ENCODE measurements at regions not wholly inside any gene's neighbourhood (a gene's known extent, or its start where the extent isn't known, plus 50 kb on each side); places are given as distances from the start of the nearest gene placed in this dataset.

- H3K27ac ChIP-seq (ENCODE audit: insufficient read length, low read depth, low read length) = no peak overlapping the region
- no peak overlapping the region for H3K23ac ChIP-seq (ENCODE audit: insufficient read length, low read depth, low read length)
- no peak overlapping the region for H3K14ac ChIP-seq (ENCODE audit: insufficient read depth, low read length)
- no peak overlapping the region for H3K9ac ChIP-seq (ENCODE audit: extremely low read depth, insufficient read length, low read length)
- no peak overlapping the region for H4K5ac ChIP-seq (ENCODE audit: insufficient read length, low read depth, low read length)
- H2AFZ ChIP-seq (ENCODE audit: low read length) = no peak overlapping the region
- H3K27me3 ChIP-seq (ENCODE audit: insufficient read depth, low read length) = no peaks in the 10 kb centered on the region
- H2BK15ac ChIP-seq (ENCODE audit: low read depth, low read length) = no peak overlapping the region
- H3K79me1 ChIP-seq (ENCODE audit: insufficient read depth, low read depth, low read length, poor library complexity, severe bottlenecking) = no peaks in the 10 kb centered on the region
- no peaks in the 10 kb centered on the region for H4K20me1 ChIP-seq (ENCODE audit: control insufficient read depth, insufficient read depth, insufficient read length)
- no peak overlapping the region for H3K4me3 Mint-ChIP-seq
- H2AK5ac ChIP-seq (ENCODE audit: insufficient read length, low read length) = no peak overlapping the region
- TF ChIP-seq CTCF (conservative IDR thresholded peaks at IDR 0.05) = peak; percentile 16; the same call in 1 of the 3 replicates
- H3K4me1 Mint-ChIP-seq = no peaks in the 10 kb centered on the region
- H3K18ac ChIP-seq (ENCODE audit: insufficient read length, low read depth, low read length) = no peak overlapping the region
- H3K4me1 ChIP-seq (ENCODE audit: insufficient read depth, low read length) = no peaks in the 10 kb centered on the region
- no peak overlapping the region for H3K27ac Mint-ChIP-seq
- H2BK5ac ChIP-seq (ENCODE audit: insufficient read length, low read length) = no peak overlapping the region
- no CpG with 5 or more reads among the region's 4 CpGs for WGBS (ENCODE audit: extremely low coverage, insufficient read length, low lambda C conversion rate)
- no peak overlapping the region for H2BK120ac ChIP-seq (ENCODE audit: low read depth, low read length, poor library complexity, severe bottlenecking)
- no peak overlapping the region for H4K91ac ChIP-seq (ENCODE audit: insufficient read length, low read depth, low read length)
- H2BK20ac ChIP-seq (ENCODE audit: low read depth, low read length, poor library complexity, severe bottlenecking) = no peak overlapping the region
- no peak overlapping the region for H3K4ac ChIP-seq (ENCODE audit: low read depth, low read length)
- H3K4me2 ChIP-seq (ENCODE audit: insufficient read depth, insufficient read length, low read length) = no peak overlapping the region
- DNase-seq = no peak
- peaks cover 0 to 7% (median 5%) of the 10 kb centered on the region in 3 experiments; a peak in 3 of 7 replicates for H3K36me3 Mint-ChIP-seq (ENCODE audit: insufficient read depth in 1 of 3, low read depth in 3 of 3)
- no peaks in the 10 kb centered on the region for H3K9me3 ChIP-seq (ENCODE audit: control insufficient read depth, low read depth, low read length)
- no peaks in the 10 kb centered on the region for H3K23me2 ChIP-seq (ENCODE audit: insufficient read length, low read depth, low read length, poor library complexity, severe bottlenecking)
- H3K27me3 Mint-ChIP-seq (ENCODE audit: low read depth) = no peaks in the 10 kb centered on the region
- no peak overlapping the region for H3K56ac ChIP-seq (ENCODE audit: insufficient read length, low read depth, low read length)
- no peak overlapping the region for H2BK12ac ChIP-seq (ENCODE audit: insufficient read length, low read depth, low read length)
- no peaks in the 10 kb centered on the region for H3K79me2 ChIP-seq (ENCODE audit: insufficient read depth, low read length)
- H4K8ac ChIP-seq (replicated peaks; ENCODE audit: insufficient read length, low read depth, low read length) = no peak overlapping the region
- H3T11ph ChIP-seq (ENCODE audit: low read length) = no peak overlapping the region
- peaks cover 9 to 16% of the 10 kb centered on the region in 2 experiments for H3K9me3 Mint-ChIP-seq
Observed at GRCh38 chr12:127485528-127485927, 781.4 kb upstream of the TMEM132C start.

Measured in H9 (cell line).